ENCODE measurements at regions not wholly inside any gene's neighbourhood (a gene's known extent, or its start where the extent isn't known, plus 50 kb on each side); places are given as distances from the start of the nearest gene placed in this dataset.

- no peak for DNase-seq
Observed at GRCh38 chr2:6216234-6216633, 524.0 kb downstream of the SOX11 start.

GRCh38 chr2:6218926-6219325 is 526.7 kb downstream of the SOX11 start:
- DNase-seq = no peak

- no peak for DNase-seq
Observed at GRCh38 chr2:6219906-6220305, 527.7 kb downstream of the SOX11 start.

GRCh38 chr2:6222296-6222695 is 530.1 kb downstream of the SOX11 start:
- no peak for DNase-seq

GRCh38 chr2:6224267-6224666 is 532.1 kb downstream of the SOX11 start:
- DNase-seq = no peak

- DNase-seq = no peak
Observed at GRCh38 chr2:6228251-6228650, 536.1 kb downstream of the SOX11 start.

- DNase-seq = no peak
Observed at GRCh38 chr2:6231166-6231565, 539.0 kb downstream of the SOX11 start.

GRCh38 chr2:6233993-6234392 is 541.8 kb downstream of the SOX11 start:
- DNase-seq = no peak

GRCh38 chr2:6234702-6235101 is 542.5 kb downstream of the SOX11 start:
- no peak for DNase-seq

GRCh38 chr2:6236317-6236716 is 544.1 kb downstream of the SOX11 start:
- no peak for DNase-seq

- no peak for DNase-seq
Observed at GRCh38 chr2:6237039-6237660, 545.0 kb downstream of the SOX11 start.

GRCh38 chr2:6249557-6249956 is 557.4 kb downstream of the SOX11 start:
- peak in 1 of 2 experiments; percentile 5 for DNase-seq

GRCh38 chr2:6254441-6254840 is 562.3 kb downstream of the SOX11 start:
- DNase-seq = peak; percentile 60 to 72

- no peak for DNase-seq
Observed at GRCh38 chr2:6264198-6264597, 572.0 kb downstream of the SOX11 start.

GRCh38 chr2:6281524-6281923 is 584.2 kb downstream of the CMPK2 start:
- no peak for DNase-seq

- DNase-seq = no peak
Observed at GRCh38 chr2:6283259-6283658, 582.4 kb downstream of the CMPK2 start.

GRCh38 chr2:6287406-6287805 is 578.3 kb downstream of the CMPK2 start:
- no peak for DNase-seq

- DNase-seq = no peak
Observed at GRCh38 chr2:6288791-6289190, 576.9 kb downstream of the CMPK2 start.

GRCh38 chr2:6290217-6291015 is 575.3 kb downstream of the CMPK2 start:
- no peak for DNase-seq

GRCh38 chr2:6294791-6295190 is 570.9 kb downstream of the CMPK2 start:
- DNase-seq = no peak

GRCh38 chr2:6297238-6297637 is 568.5 kb downstream of the CMPK2 start:
- DNase-seq = no peak

GRCh38 chr2:6301426-6301825 is 564.3 kb downstream of the CMPK2 start:
- DNase-seq = no peak

- no peak for DNase-seq
Observed at GRCh38 chr2:6308986-6309385, 556.7 kb downstream of the CMPK2 start.

GRCh38 chr2:6309415-6310255 is 556.1 kb downstream of the CMPK2 start:
- no peak for DNase-seq

Measured in NCI-H1930 (cell line).